Bronchial epithelial cell (primary cell): ENCODE measurements at regions not wholly inside any gene's neighbourhood (a gene's known extent, or its start where the extent isn't known, plus 50 kb on each side); places are given as distances from the start of the nearest gene placed in this dataset.
"Not testable (repeated sequence)": the region's sequence is repeated elsewhere in the genome, so short reads cannot be mapped to it uniquely, and the experiment has no call there.

Experiments used
- DNase-seq: peaks from one replicate; pipeline ENCODE4 v3.0.0-alpha.2; 2010; ENCODE audit warnings: low read depth
- FAIRE-seq: peaks from 2 replicates; lab custom pipeline; 2011; peaks lifted over from hg19 to GRCh38; lab: Jason Lieb, UNC
- H3K27me3 ChIP-seq: 2 replicates; pipeline ENCODE4 v1.5.1; 2011; ENCODE audit warnings: low read length; ENCODE audit not compliant: control insufficient read depth, insufficient read depth
- H3K36me3 ChIP-seq: 2 replicates; pipeline ENCODE4 v1.5.1; 2011; ENCODE audit warnings: low read length; ENCODE audit not compliant: control insufficient read depth, insufficient read depth
- H3K4me3 ChIP-seq: 2 replicates; pipeline ENCODE4 v1.5.1; 2011; ENCODE audit warnings: mild to moderate bottlenecking, low read depth, low read length, control low read depth
- TF ChIP-seq, protein P1 (sequence below): IDR thresholded peaks from 2 replicates; pipeline ENCODE4 v1.5.1; 2011; ENCODE audit warnings: mild to moderate bottlenecking, moderate library complexity, low read length, control low read depth, inconsistent platforms; ENCODE audit not compliant: insufficient read depth, severe bottlenecking

DNA sequence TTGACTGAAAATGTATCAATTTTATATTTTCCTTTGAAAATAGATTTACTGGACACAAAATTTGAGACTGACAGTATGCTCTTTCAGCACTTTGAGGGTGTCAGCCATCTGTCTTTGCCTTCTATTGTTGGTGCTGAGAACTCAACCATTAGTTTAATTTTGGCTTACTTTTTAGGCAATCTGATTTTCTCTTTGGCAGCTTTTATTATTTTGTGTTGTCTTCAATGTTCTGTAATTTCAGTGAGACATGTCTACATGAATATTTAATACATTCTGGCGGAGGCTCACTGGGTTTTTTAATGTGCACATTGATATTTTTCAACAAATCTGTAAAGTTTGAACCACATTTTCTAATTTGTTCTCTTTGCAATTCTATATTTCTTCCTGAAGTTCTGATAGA is 648.6 kb downstream of the C6orf118 start:
- FAIRE-seq (no peak), DNase-seq (no peak)
- no peaks in the 10 kb centered on the region for H3K27me3 ChIP-seq
- no peaks in the 10 kb centered on the region for H3K36me3 ChIP-seq
- TF ChIP-seq, protein P1, sequence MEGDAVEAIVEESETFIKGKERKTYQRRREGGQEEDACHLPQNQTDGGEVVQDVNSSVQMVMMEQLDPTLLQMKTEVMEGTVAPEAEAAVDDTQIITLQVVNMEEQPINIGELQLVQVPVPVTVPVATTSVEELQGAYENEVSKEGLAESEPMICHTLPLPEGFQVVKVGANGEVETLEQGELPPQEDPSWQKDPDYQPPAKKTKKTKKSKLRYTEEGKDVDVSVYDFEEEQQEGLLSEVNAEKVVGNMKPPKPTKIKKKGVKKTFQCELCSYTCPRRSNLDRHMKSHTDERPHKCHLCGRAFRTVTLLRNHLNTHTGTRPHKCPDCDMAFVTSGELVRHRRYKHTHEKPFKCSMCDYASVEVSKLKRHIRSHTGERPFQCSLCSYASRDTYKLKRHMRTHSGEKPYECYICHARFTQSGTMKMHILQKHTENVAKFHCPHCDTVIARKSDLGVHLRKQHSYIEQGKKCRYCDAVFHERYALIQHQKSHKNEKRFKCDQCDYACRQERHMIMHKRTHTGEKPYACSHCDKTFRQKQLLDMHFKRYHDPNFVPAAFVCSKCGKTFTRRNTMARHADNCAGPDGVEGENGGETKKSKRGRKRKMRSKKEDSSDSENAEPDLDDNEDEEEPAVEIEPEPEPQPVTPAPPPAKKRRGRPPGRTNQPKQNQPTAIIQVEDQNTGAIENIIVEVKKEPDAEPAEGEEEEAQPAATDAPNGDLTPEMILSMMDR, result no peak
- H3K4me3 ChIP-seq, result no peak overlapping the region

DNA sequence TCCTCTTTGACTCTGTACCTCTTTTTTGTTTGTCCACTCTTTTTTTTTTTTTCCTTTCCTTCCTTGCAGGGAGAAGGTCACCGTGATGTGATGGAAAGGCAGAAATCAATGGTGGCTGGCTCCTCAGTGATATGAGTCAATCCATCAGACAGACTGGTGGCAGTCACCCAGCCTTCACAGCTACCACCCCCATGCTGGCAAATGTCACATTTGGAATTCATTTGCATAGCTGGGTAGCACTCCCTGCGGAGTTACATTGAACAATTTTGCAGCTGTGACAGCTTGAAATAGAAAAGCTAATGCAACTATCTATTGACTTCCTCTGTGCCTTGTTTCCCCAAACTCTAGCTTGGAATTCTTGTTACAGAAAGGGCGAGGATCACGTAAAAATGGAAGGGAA is 668.4 kb downstream of the C6orf118 start:
- FAIRE-seq, result no peak

DNA sequence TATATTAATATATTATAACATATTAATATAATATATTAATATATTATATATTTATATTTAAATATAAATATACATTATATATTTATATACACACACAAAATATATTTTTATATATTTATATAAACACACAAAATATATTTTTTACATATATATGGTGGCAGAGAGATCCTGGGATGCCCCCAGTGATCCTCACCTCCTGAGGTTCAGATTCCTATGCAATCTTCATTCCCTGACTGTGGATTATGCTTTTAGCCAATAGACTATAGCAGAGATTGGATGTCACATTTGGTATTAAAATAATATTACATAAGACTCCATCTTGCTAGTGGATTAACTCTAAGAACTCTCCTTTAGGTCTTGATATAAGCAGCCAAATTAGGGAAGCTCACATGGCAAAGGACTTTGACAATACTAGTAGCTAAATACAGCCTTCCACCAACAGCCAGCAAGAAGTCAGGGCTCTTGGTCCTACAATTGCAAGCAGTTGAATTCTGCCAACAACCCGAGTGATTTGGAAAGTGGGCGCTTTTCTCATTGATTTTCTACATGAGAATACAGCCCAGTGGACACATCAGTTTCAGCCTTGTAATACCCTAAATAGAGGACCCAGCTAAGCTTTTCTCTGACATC is 681.0 kb downstream of the C6orf118 start:
- Histone ChIP-seq H3K36me3 (no peaks in the 10 kb centered on the region), H3K27me3 (no peaks in the 10 kb centered on the region), H3K4me3 (no peak overlapping the region)
- DNase-seq, result no peak
- TF ChIP-seq, protein P1, result no peak
- no peak for FAIRE-seq

More for the DNA sequence above, 668.4 kb downstream of the C6orf118 start:
- no peak overlapping the region for H3K4me3 ChIP-seq
- DNase-seq, result no peak
- TF ChIP-seq, protein P1, result no peak
- H3K36me3 ChIP-seq, result no peaks in the 10 kb centered on the region
- no peaks in the 10 kb centered on the region for H3K27me3 ChIP-seq

DNA sequence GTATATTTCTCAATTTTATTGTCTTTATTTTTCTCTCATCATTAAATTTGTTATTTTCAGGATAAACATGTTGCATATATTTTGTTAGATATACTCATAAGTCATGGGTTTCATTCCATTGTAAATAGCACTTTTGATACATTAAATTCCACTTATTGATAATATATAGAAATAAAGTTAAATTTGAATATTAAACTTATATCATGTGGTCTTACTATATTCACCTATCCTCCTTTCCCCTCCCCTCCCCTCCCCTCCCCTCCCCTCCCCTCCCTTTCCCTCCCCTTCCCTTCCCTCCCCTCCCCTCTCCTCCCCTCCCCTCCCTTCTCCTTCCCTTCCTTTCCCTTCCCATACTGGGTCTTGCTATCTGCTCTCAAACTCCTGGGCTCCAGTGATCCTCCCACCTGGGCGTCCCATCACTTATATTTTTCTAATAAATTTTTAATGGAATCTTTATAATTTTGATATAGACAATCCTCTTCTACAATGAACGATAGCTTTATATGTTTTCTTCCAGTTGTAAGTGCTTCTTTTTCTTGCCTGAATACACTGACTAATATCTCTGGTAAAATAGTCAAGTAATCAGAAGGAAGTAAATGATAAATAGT is 692.4 kb downstream of the C6orf118 start:
- no peaks in the 10 kb centered on the region for H3K36me3 ChIP-seq
- FAIRE-seq, result no peak
- TF ChIP-seq, protein P1, result no peak
- H3K27me3 ChIP-seq, result no peaks in the 10 kb centered on the region
- no peak overlapping the region for H3K4me3 ChIP-seq
- no peak for DNase-seq

DNA sequence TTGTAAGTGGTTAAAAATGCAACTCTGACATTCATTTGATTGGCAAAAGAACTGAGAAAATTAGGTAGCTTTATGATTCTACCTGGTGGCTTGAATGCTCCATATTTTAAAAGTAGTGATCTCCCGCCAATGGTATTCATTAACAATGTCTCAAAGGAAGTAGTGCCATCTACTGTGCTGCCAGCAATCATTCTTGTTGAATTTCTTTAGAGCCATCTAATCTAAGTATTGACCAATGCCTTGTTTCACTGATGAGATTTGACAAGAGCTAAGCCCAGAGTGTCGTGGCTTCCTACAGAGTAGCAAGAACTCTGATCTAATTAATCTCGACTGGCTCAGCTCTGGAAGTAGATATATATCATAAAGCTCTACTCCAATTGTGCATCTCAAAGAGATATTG is 696.7 kb downstream of the C6orf118 start:
- TF ChIP-seq, protein P1, result no peak
- Histone ChIP-seq H3K36me3 (no peaks in the 10 kb centered on the region), H3K4me3 (no peak overlapping the region), H3K27me3 (no peaks in the 10 kb centered on the region)
- DNase-seq (no peak), FAIRE-seq (no peak)

DNA sequence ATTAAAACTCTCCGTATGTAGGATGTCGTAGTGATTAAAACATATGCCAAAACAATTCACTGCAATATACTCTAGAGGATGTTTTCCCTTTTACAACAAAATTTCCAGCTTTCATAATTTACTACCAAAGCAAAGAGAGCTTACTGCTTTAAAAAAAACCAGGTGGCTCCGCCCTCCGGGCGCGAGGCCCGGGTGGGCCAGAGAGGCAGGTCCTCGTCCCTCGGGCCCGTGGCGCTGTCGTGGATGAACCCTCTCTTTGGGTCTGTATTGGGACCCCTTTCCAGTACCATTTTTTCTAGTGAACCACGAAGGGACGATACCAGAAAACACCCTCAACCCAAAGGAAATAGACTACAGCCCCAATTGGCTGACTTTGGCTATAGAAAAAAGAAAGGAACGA is 698.5 kb downstream of the C6orf118 start:
- H3K27me3 ChIP-seq, H3K4me3 ChIP-seq, DNase-seq, FAIRE-seq, H3K36me3 ChIP-seq: not testable (repeated sequence)

DNA sequence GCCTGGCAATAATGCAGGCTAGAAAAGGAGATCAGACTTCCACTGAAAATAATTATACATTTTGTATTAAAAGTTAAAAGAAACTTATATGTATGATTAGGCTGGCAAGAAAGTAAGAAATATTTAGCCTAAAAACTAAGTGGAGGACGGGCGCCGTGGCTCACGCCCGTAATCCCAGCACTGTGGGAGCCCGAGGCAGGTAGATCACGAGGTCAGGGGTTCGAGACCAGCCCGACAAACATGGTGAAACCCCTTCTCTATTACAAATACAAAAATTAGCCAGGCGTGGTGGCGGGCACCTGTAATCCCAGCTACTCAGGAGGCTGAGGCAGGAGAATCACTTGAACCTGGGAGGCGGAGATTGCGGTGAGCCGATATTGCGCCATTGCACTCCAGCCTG is 707.0 kb downstream of the C6orf118 start:
- not testable (repeated sequence) for H3K36me3 ChIP-seq, H3K27me3 ChIP-seq, DNase-seq, H3K4me3 ChIP-seq, FAIRE-seq
